Liver (tissue), 8 donors: ENCODE measurements at regions not wholly inside any gene's neighbourhood (a gene's known extent, or its start where the extent isn't known, plus 50 kb on each side); places are given as distances from the start of the nearest gene placed in this dataset.

Experiments used
- DNase-seq: peaks from one replicate; pipeline ENCODE4 v3.0.0-alpha.2; 2017; ENCODE audit warnings: low spot score
- H3K27ac ChIP-seq, 2 donors: one replicate each; pipeline ENCODE4 v1.7.0; 2013; ENCODE audit warnings: inconsistent platforms in 2 of 2, low read length in 2 of 2, control low read depth in 1 of 2, low read depth in 1 of 2, mild to moderate bottlenecking in 1 of 2
- H3K27me3 ChIP-seq, 4 donors: one replicate each; pipeline versions ENCODE4 v1.6.1 to v1.7.0; 2013; ENCODE audit warnings: low read length in 3 of 4, inconsistent platforms in 1 of 4, mild to moderate bottlenecking in 1 of 4, moderate library complexity in 1 of 4; ENCODE audit not compliant: control insufficient read depth in 4 of 4, insufficient read depth in 4 of 4
- H3K36me3 ChIP-seq, 4 donors: one replicate each; pipeline versions ENCODE4 v1.6.1 to v1.7.0; 2013; ENCODE audit warnings: low read length in 3 of 4, mild to moderate bottlenecking in 3 of 4, low read depth in 1 of 4, moderate library complexity in 1 of 4; ENCODE audit not compliant: control insufficient read depth in 4 of 4, insufficient read depth in 3 of 4
- H3K4me1 ChIP-seq, 4 donors: one replicate each; pipeline versions ENCODE4 v1.6.1 to v1.7.0; 2013; ENCODE audit warnings: low read length in 3 of 4, mild to moderate bottlenecking in 3 of 4, moderate library complexity in 1 of 4; ENCODE audit not compliant: control insufficient read depth in 4 of 4, insufficient read depth in 4 of 4
- H3K4me3 ChIP-seq, 3 donors: one replicate each; pipeline versions ENCODE4 v1.6.1 to v1.7.0; 2013; ENCODE audit warnings: low read length in 3 of 3, control low read depth in 1 of 3, low read depth in 1 of 3, mild to moderate bottlenecking in 1 of 3
- H3K9ac ChIP-seq, 2 donors: one replicate each; pipeline ENCODE4 v1.7.0; 2013; ENCODE audit warnings: low read length in 2 of 2, mild to moderate bottlenecking in 2 of 2, moderate library complexity in 2 of 2, control low read depth in 1 of 2, low read depth in 1 of 2
- H3K9me3 ChIP-seq, 4 donors: one replicate each; pipeline versions ENCODE4 v1.6.1 to v1.7.0; 2013; ENCODE audit warnings: low read length in 3 of 4; ENCODE audit not compliant: control insufficient read depth in 4 of 4
- CTCF ChIP-seq: fragments of 150-350 bp; IDR thresholded peaks from 2 replicates; pipeline ENCODE4 v1.5.1; 2017; ENCODE audit warnings: improper control_type of control experiment, low read depth, low read length; ENCODE audit not compliant: missing input control
- FOXA1 ChIP-seq: IDR thresholded peaks from 2 replicates; pipeline ENCODE4 v1.6.1; 2016; ENCODE audit warnings: antibody characterized with exemption
- FOXA2 ChIP-seq: IDR thresholded peaks from 2 replicates; pipeline ENCODE4 v1.6.1; 2016; ENCODE audit warnings: antibody characterized with exemption
- GABPA ChIP-seq, 2 donors: IDR thresholded peaks in 1 of 2; conservative IDR thresholded peaks in 1 of 2; 2 replicates each; pipeline ENCODE4 v1.6.1; 2016; ENCODE audit warnings: antibody characterized with exemption in 2 of 2, mild to moderate bottlenecking in 1 of 2, moderate library complexity in 1 of 2
- HNF4A ChIP-seq, 2 donors: conservative IDR thresholded peaks; 2 replicates each; pipeline ENCODE4 v1.6.1; 2016; ENCODE audit warnings: antibody characterized with exemption in 2 of 2, mild to moderate bottlenecking in 2 of 2
- JUND ChIP-seq, 2 donors: IDR thresholded peaks; 2 replicates each; pipeline ENCODE4 v1.6.1; 2016; ENCODE audit warnings: antibody characterized with exemption in 2 of 2
- NR2F2 ChIP-seq: IDR thresholded peaks from 2 replicates; pipeline ENCODE4 v1.6.1; 2016; ENCODE audit warnings: antibody characterized with exemption
- RAD21 ChIP-seq, 2 donors: IDR thresholded peaks; 2 replicates each; pipeline ENCODE4 v1.6.1; 2016; ENCODE audit warnings: antibody characterized with exemption in 2 of 2, mild to moderate bottlenecking in 2 of 2
- SP1 ChIP-seq: IDR thresholded peaks from 2 replicates; pipeline ENCODE4 v1.6.1; 2018; ENCODE audit warnings: antibody characterized with exemption, mild to moderate bottlenecking
- TAF1 ChIP-seq: conservative IDR thresholded peaks from 2 replicates; pipeline ENCODE4 v1.6.1; 2016; ENCODE audit warnings: antibody characterized with exemption, mild to moderate bottlenecking
- ZBTB33 ChIP-seq: IDR thresholded peaks from 2 replicates; pipeline ENCODE4 v1.6.1; 2016; ENCODE audit warnings: antibody characterized with exemption
- WGBS: extraction: QIAGEN DNeasy Blood & Tissue Kit; methylation state at CpG from one replicate; pipeline ENCODE4 v1.1.7; 2013; 5-methylcytosine and 5-hydroxymethylcytosine counted together
- donor health status: healthy.
- donor health status: healthy.
- donor health status: healthy.
- donor health status: healthy.
- donor health status: healthy.

- Histone ChIP-seq H3K9me3 (peaks cover 0 to 8% (median 3%) of the 10 kb centered on the region in 4 donors), H3K4me3 (no peak overlapping the region), H3K9ac (no peak overlapping the region), H3K4me1 (no peaks in the 10 kb centered on the region), H3K27me3 (no peaks in the 10 kb centered on the region), H3K27ac (no peak overlapping the region), H3K36me3 (no peaks in the 10 kb centered on the region)
- no peak for TF ChIP-seq FOXA2
- no peak for TF ChIP-seq ZBTB33
- no peak for TF ChIP-seq SP1
- DNase-seq, result no peak
- WGBS, result 49% methylated on average over 2 of the region's 2 CpGs
These were observed 270.8 kb upstream of the DCC start for GRCh38 chr18:52069201-52069600.

GRCh38 chr18:52070291-52070756 lies 269.7 kb upstream of the DCC start:
- TF ChIP-seq NR2F2, result no peak
- no peak for TF ChIP-seq RAD21 (IDR thresholded peaks at IDR 0.05)
- no peak for TF ChIP-seq SP1
- TF ChIP-seq HNF4A (conservative IDR thresholded peaks at IDR 0.05), result peak; percentile 15 to 26
- no peak for TF ChIP-seq FOXA1
- Histone ChIP-seq H3K4me1 (no peaks in the 10 kb centered on the region), H3K9ac (no peak overlapping the region), H3K27me3 (no peaks in the 10 kb centered on the region), H3K9me3 (peaks cover 0 to 8% (median 2%) of the 10 kb centered on the region in 4 donors), H3K36me3 (no peaks in the 10 kb centered on the region), H3K4me3 (no peak overlapping the region), H3K27ac (no peak overlapping the region)
- DNase-seq, result no peak
- 29% methylated on average over 4 of the region's 4 CpGs for WGBS

GRCh38 chr18:52077251-52077983 lies 262.6 kb upstream of the DCC start:
- no peak for TF ChIP-seq JUND (IDR thresholded peaks at IDR 0.05)
- TF ChIP-seq GABPA (IDR thresholded peaks at IDR 0.05 in 1 of 2, conservative IDR thresholded peaks at IDR 0.05 in 1 of 2), result no peak
- no peak for TF ChIP-seq CTCF
- TF ChIP-seq TAF1, result no peak
- Histone ChIP-seq H3K27me3 (no peaks in the 10 kb centered on the region), H3K4me1 (no peaks in the 10 kb centered on the region), H3K4me3 (no peak overlapping the region), H3K36me3 (no peaks in the 10 kb centered on the region), H3K9ac (no peak overlapping the region), H3K9me3 (no peaks in the 10 kb centered on the region), H3K27ac (no peak overlapping the region)
- DNase-seq, result no peak
- WGBS, result 71% methylated on average over 7 of the region's 7 CpGs
